ENCODE measurements at regions not wholly inside any gene's neighbourhood (a gene's known extent, or its start where the extent isn't known, plus 50 kb on each side); places are given as distances from the start of the nearest gene placed in this dataset.

DNA sequence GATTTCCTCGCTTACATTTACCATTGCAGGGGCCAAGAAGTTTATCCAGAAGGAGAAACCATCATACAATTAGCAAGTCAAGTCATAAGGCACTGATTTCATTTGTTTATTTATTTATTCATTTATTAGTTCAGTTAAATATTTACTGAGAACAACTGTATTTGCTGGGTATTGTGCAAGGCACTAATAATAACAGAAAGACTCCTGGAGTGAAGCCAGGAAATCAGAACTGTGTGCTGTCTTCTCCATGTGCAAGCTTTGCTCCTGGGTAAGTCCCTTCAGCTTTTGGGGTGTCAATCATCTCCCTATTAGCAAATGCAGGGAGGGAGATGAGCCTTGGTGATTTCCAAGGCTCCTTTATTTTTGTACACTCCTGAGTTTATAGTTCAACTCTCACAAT is 341.6 kb upstream of the MEIS1 start:
- DNase-seq: no peak

DNA sequence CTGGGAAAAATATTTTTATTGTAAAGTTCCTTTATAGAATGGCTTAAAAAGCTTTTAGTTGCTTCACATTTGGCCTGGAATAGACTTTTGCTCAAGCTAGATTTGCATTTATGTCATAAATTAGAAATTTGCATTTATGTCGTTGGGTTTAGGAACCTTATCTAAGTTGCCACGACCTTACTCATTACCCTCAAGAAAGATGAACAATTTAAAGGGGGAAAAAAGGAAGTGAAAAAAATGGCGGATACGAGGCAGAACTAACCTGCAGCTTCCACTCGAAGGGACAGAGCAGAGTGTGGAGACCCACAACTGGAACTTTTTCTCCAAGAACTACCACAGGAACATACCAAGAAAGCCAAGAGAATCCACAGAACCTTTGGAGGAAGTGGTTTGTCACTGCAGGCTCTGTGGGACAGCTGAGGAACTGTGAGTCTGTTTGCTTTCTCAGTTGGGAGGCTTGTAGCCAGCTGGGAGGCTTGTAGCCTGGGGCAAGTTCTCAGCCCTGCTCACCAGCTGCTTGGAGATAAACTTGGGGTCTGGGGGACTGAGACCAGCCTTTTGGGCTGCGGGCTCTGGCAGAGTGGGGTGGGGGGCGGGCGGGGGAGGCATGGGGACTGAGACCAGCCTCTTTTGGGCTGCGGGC is 349.9 kb upstream of the MEIS1 start:
- no peak for DNase-seq

DNA sequence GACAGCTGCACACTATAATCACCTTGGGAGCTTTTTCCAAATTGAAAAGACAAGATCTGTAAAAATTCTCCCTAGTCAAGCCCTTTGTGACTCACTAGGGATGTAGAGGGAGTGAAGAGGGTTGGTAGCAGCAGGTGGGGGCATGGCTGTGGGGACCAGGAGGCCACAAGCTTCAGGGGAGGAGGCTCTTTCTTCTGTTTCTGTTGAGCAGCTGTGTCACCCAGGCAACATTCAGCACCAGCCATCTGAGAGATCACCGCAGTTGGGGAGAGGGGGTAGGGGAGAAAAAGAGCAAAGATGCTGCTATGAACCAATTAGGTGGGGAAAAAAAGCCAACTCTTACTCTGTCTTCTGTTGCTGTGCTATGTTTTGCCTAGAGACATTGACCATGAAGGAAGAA is 352.3 kb upstream of the MEIS1 start:
- no peak for DNase-seq

DNA sequence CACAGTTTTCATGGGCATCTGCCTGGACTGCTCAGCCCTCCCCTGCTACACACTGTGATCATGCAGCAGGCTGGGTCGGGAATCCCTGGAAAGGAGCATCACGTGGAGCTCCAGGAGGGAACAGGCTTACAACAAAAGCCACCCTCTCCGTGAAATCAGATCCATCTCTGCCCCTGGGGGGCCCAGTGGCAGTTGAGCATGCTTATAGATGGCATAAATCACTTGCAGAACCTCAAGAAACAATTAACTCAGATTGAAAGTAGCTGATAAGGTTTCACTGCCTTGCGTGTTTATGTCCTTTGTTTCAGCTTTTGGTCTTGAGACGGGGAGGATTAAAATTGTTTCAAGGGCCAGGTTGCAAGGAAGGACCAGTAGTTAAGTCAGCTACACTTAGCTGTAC is 354.8 kb upstream of the MEIS1 start:
- peak; percentile 40 for DNase-seq

DNA sequence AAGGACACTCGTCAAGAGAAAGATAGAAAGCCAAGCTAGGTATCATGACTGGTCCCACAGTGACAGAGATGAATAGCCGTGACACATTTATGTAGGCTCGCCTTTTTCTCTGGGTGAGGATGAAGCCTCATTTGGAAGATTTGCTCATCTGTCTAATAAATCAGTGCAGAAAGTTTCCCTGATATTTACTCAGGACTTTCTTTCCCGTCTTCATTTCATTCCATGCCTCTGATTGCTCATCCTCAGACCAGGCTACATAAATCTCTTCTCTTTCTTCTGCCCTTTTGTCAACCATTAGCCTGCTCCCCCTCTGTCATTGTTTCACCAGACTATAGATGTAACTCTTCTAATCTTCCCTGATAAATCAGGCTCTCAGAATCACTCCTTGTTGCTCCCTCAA is 361.8 kb upstream of the MEIS1 start:
- no peak for DNase-seq

DNA sequence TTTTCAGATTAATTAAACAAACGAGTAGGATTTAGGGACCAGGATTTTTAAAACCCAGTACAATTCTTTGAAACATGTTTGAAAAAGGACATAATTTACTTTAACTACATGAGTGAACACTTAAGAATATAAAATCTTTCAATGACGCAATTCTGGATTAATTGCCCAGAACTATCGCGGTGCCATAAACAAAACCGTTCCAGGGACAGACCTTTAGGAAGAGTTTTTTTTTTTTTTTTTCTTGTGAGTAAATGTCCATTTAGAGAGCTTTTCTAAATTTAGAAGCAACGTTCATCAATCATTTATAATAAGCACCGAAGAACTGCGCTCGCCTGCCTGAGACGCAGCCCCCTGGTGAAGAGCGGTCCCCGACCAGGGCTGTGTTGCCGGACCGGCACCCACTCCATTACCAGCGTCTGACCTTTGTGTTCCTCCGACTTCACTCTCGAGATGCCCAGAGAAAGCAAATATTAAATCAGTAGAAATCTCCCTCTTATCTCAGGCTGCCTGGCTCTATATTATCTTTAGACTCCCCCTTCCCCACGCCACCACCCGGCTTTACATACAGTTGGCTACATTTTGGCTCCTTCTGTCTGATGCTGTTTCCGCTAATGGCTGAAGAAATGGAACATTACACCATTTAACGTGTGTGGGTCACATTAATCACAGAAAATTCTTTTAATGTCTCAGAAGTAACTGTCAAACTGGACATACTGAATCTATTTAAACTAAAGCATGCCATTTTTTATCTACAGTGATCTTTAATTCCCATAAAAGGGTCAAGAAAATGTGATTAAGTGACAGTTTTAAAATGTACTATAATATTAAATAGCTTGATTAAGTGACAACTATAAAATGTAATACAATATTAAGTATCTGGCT is 364.0 kb upstream of the MEIS1 start:
- no peak for DNase-seq

DNA sequence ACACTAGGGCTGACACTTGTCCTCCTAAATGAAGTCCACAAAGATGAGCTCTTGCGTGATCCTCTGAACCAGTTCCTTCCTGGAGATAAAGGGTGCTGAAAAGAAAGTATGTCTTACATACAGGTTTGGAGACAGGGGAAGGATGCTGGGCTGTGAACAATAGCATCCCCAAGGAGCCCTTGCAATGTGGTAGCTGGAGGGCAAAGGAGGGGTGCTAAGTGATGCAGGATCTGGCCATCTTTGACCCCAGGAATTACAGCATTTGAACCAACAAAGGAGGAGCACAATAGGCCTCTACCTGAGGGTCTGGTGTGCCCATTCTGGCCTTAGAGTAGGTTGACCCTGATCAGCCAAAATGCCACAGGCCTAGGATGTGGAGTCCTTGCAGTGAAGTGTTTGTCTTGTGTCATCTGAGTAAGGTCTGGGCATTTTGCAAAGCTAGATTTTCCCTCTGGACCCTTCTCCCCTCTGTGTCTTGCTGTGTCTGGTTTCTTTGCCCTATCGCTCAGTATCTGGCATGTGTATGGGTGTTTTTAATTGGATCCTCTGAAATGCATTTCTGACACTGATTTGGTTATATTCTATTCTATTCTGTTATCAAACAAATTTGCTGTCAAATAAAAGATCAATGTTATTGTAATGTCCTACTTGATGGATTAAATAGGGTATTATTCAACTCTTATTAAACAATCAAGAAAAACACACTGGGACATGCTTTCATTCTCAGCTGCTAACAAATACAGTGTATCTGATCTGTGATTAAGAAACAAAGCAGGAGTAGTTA is 364.8 kb upstream of the MEIS1 start:
- no peak for DNase-seq

DNA sequence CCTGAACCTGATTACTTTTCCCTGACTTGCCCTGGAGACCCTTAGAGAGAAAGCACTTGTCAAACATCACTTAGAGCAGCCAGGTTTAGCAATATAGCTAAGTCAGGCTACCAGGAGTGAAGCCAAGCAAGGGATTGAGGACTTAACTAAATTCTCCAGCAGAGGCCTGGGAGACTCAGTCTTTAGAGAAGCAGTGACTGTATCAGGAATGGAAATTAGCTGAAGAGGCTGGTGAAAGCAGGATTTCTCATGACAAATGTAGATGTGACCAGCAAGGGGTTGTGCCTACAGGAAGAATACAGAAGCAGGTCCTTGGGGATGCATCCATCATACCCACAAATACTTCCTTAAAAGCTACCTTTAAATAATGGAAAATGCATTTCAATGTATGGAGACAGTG is 368.9 kb upstream of the MEIS1 start:
- DNase-seq: no peak

DNA sequence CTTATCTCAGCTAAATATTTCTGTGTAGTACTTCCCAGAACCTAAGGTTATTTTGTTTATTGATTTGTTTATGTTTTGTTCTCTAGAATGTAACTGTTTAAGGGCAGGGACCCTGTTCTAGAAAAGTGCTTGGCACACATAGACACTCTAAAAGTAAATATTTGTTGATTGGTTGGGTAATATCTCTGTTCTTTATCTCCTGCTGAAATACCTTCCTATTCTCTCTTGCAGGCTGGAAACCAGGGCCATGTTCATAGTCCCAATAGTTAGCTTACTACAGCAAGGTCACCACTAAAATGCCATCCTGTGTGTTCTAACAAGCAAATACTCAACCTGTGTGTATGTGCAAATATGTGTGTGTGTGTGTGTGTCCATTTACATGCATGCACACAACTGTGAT is 375.6 kb upstream of the MEIS1 start:
- no peak for DNase-seq

DNA sequence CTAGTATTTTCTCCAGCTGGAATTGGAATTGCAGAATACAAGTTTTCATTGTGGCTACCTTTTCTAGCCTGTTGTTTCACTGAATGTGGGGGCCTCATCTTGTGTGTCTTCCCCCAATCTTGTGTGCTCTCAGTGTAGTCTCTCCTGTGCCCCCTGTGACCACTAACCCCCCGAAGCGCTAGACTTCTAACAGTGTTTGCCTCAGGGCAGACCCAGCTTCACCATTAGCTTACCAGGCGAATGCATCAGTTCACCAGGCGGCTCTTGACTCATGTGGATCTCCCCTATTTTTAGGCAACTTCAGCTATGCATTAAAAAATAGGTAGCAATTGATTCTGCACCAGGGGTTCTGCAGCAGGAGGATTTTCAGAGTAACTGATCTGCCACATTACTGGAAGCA is 376.2 kb upstream of the MEIS1 start:
- no peak for DNase-seq

DNA sequence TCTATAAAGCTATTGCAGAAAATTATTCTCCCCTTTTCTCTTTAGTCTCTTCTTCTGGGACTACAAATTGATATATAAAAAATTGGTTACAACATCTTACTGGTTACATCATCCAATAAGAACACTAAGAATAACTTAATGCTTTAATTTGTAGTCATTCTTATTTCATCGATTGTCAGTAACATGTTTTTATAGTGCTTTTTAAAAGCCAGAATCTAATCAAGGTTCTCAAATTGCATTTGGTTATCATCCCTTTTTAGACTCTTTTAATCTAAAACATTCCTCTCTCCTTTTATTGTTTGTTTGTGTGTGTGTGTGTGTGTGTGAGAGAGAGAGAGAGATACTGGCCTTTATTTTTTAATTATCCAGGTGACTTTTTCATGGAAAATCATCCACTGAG is 377.1 kb upstream of the MEIS1 start:
- no peak for DNase-seq

DNA sequence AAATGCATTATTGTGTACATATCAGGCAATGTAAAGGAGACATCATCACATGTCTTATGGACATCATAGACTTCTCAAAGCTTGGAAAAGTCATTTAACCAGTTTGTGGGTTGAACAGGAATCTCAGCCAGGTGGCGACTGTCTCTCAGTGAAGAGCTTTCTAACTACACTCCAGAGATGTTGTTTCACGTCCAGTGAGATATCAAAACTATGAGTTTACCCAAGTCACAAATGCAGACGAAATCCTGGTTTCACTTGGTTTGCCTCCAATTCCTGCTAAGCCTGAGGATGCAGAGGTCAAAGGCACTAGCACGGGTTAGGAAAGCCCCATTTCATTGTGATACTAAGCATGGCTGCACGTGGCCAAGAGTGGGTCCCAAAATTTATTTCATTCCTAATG is 384.5 kb upstream of the MEIS1 start:
- no peak for DNase-seq

DNA sequence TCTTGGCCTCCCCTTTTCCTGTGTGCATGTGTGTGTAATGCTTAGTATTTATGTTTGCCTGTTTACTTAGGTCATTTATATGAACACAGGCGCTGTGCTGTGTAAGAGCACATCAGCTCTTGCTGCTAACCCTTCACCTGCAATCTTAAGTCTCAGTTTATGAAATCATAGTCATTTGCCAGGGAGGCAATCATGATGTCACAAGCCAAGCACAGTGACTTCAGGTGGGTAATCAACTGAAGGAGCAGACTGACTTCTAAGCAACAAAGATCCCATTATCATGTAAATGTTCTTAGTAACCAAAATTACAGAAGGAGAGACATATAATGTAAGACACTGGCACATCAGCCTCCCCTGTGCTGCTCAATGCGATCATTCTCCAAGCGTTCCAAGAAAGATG is 386.3 kb upstream of the MEIS1 start:
- DNase-seq: no peak

DNA sequence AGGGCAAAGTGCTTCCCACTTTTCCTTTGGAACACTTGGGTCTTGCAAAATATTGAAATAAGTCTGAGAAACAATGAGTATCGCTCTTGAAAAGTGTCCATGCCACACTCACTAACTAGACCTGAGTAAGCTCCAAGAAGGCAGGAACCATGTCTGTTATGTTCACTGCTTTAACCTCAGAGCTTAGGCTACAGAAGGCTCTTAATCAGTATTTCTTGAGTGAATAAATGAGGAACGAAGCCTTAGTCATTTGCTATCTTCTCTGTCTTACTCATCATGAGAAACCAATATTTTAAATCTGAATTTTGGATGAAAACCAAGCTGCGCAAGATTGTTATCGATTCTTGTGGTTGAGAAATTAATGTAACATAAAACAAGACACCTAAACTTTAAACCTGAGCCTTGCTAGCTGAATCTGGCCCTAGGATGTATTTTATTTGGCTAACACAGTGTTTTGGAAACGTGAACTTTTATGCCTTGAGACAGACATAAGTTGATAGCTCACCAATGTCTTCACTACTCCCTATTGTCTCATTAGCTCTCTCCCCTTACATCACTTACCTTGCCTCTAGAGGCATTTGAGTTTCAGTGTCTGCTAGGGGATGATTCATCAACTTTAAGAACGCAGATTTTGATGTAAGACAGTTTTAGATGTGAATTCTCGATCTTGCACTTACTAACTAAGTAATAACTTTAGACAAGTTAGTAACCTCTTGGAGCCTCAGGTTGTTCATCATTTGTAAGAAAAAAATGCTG is 392.8 kb upstream of the MEIS1 start:
- DNase-seq: no peak

DNA sequence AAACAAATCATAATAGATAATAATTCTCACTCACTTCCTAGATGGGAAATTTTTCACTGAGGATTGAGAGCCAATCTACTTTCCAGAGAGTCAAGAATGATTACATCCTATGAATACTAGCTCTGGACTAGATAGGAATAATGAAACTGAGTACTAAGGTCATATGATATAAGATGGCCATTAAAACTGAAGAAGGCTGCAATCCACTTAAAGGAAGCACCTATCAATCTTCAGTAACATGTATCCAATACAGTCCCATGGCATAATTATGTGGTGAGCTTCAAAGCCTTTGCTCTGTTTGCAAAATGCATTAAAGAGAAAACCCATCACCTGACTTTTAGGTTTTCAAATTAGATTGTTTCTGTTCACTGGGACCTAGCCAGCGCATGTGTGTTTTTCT is 398.0 kb upstream of the MEIS1 start:
- DNase-seq: no peak

DNA sequence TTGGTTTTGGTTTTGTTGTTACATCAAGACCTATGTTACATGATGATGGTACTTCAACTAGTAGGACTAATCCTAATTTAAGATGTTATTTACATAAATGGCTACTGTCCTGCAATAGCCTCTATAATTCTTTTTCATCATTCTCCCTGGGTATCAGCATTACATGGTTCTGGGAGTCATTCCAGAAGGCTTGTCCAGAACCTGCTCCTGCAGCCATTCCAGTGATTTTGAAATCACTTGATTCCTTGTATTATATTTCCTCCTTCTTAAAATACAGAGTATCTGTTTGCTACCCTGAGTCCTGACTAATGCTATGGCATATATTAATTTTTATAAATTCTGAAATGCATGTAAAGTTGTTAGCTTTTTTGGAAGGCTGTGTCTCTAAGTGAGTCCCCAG is 400.5 kb upstream of the MEIS1 start:
- no peak for DNase-seq

DNA sequence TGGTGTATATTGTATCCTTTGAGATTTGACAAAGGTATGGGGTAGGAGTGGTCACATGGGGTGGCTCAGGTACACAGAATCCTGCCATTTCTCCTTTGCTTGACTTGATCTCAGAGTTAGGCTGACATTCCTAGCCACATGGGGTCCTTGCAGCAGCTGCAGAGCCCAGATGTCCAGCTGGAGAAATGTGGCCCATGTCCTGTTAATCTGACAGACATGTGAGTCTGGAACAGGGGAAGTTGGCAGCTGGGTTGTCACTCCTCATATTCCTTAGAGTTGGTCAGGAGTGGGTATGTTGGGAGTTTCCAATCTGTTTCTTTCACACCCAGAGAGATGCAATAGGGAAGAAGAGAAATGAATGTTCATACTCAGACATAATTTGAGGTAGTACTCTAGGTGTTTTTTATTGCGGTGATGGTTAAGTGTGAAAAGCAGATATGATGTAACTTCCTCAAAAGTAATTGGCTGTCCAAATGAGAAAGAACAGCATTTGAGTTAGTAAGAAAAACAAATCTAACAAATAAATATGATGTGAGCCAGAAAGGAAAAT is 402.6 kb upstream of the MEIS1 start:
- DNase-seq: no peak

DNA sequence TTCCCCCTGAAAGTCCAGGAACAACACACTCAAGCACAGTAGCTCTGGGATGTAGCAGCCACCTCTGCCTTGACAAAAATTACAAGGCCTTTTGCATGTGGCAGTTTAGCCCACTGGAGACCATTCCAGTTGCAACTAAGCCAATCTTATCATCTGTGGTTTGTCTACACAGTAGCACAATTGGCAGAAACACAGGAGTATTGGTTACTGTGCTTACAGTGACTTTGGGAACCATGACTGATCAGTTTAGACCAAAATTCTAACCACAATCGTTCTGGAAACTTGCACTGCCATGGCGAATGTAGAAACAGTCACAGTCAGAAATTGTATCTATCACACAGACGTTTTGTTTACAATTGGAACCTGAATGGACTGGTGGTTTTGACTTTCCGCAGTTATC is 403.7 kb upstream of the MEIS1 start:
- no peak for DNase-seq

DNA sequence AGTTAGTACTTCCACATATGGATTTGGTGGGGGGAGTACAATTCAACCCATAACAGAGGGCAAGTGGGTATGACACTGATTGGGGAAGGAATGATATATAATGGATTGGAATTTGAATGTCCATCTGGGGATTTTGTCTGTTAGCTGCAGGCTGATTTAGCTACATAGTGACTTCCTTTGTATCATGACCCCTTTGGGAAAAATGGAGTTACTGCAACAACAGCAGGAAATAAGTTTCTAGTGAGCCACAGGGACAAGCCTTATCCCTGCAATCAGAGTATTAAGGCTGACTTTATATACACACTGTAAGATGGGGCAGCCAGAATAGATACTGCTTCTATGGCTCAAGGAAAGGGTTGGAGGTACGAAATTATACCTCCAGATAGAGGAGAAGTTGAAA is 404.4 kb upstream of the MEIS1 start:
- DNase-seq: no peak

DNA sequence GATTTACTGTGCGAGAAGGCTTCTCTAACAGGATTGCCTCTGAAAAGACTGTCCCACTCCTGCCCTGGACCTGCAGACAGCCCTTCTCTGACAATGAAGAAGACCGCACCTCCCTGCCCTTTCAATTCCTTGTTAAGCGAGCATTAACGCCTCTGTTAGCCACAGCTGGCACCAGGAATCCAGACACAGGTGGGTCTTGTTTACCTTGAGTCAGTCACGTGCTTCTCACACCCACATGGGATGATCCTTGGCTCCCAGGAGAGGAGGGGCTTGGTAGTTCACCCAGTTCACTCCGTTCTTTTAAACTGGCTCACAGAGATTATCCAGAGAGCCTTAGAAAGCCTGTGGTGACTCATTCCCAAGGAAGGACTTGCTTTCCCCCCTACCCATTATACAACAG is 410.5 kb upstream of the MEIS1 start:
- no peak for DNase-seq

DNA sequence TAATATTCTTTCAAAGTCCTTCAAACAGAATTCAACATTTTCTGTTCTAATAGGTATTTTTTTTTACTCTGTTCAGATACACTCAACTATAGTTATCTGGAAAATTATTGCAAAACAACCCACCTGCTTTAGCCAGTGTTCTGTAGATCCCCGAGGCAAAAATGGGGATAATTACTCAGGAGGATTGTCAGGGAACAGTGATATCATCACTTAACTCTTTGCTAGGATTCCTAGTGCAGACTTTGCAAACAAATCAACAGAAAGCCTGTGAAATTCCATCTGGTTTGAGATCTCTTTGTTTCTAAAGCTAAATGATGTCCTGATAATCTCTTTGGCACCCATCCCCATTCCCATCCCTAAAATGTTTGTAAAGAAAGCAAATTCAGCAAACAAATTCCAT is 413.6 kb upstream of the MEIS1 start:
- DNase-seq: peak; percentile 38

DNA sequence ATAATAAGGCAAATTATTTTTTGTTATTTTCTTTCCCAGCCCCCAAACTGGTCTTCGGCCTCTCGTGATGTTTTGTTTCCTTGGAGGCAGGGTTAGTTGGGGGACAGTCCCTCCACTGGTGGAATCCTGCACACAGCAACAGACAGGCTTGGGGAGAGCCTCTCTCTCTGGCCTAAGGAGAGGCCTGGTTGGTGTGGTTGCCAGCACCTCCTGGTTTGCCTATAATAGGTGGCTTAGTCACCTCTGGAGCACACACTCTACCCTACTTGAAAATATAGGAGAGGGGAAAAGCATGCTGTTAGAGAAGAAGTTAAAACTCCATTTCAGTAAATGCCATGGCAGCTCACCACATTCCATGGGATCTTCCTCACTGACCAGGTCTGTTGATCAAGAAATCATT is 417.2 kb upstream of the MEIS1 start:
- no peak for DNase-seq

DNA sequence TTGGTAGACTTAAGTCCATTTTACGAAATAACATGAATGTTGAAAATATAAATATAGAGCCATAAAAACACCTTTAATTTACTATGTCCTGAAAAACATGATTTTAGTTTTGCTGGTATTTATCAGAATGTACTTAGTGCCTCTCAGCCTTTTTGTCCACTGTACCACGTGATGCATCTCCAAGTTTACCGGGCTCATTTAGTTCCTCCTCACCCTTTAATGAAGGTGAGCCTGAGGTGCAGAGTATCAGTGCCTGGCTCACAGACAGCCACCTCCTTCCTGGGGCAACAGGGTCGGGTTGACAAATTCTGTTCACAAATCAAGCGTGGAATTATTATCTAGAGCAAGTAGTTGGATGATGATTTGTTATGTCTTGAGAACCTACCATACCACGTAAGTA is 420.5 kb upstream of the MEIS1 start:
- DNase-seq: no peak
